GM12878 (cell line): ENCODE measurements at regions not wholly inside any gene's neighbourhood (a gene's known extent, or its start where the extent isn't known, plus 50 kb on each side); places are given as distances from the start of the nearest gene placed in this dataset.

Experiments used
- ATF3 ChIP-seq: IDR thresholded peaks from 2 replicates; pipeline ENCODE4 v1.6.1; 2011; ENCODE audit warnings: low read depth, mild to moderate bottlenecking, low read length, moderate library complexity, borderline replicate concordance; ENCODE audit errors: extremely low read depth
- CTCF ChIP-seq, 3 experiments: IDR thresholded peaks in 2 of 3; conservative IDR thresholded peaks in 1 of 3; 2 replicates each; pipeline ENCODE4 v1.5.1; 2011; ENCODE audit warnings: low read depth in 3 of 3, low read length in 3 of 3, mild to moderate bottlenecking in 3 of 3, control low read depth in 2 of 3, moderate library complexity in 2 of 3, inconsistent platforms in 1 of 3, mixed read lengths in 1 of 3; ENCODE audit not compliant: control insufficient read depth in 2 of 3, insufficient read depth in 1 of 3; ENCODE audit errors: extremely low read depth in 1 of 3
- FOXM1 ChIP-seq: IDR thresholded peaks from 2 replicates; pipeline ENCODE4 v1.6.1; 2012; ENCODE audit warnings: low read depth, mild to moderate bottlenecking, inconsistent platforms, low read length, moderate library complexity
- GATAD2B ChIP-seq: fragments of 450-650 bp; conservative IDR thresholded peaks from 2 replicates; pipeline ENCODE4 v1.6.1; 2017; ENCODE audit warnings: low read depth, mild to moderate bottlenecking, moderate library complexity
- HDGF ChIP-seq: fragments of 450-650 bp; IDR thresholded peaks from 2 replicates; pipeline ENCODE4 v1.6.1; 2016; ENCODE audit warnings: antibody characterized with exemption
- IRF5 ChIP-seq: fragments of 450-650 bp; IDR thresholded peaks from 2 replicates; pipeline ENCODE4 v1.6.1; 2017; ENCODE audit warnings: borderline replicate concordance
- MEF2B ChIP-seq: fragments of 450-650 bp; IDR thresholded peaks from 2 replicates; pipeline ENCODE4 v1.6.1; 2018; ENCODE audit warnings: mild to moderate bottlenecking, moderate library complexity; ENCODE audit not compliant: partially characterized antibody, poor library complexity, severe bottlenecking
- MTA2 ChIP-seq: fragments of 450-650 bp; IDR thresholded peaks from 2 replicates; pipeline ENCODE4 v1.6.1; 2016; ENCODE audit warnings: low read depth, mild to moderate bottlenecking, moderate library complexity
- MXI1 ChIP-seq: fragments of 150-350 bp; IDR thresholded peaks from 2 replicates; pipeline ENCODE4 v1.6.1; 2011; ENCODE audit warnings: low read depth, mild to moderate bottlenecking, inconsistent platforms, low read length, improper control_type of control experiment
- RB1 ChIP-seq: fragments of 450-650 bp; formaldehyde crosslinking; IDR thresholded peaks from 2 replicates; pipeline ENCODE4 v1.6.1; 2017; ENCODE audit warnings: mild to moderate bottlenecking, borderline replicate concordance
- RBBP5 ChIP-seq: fragments of 200-600 bp; sonication (generic); conservative IDR thresholded peaks from 2 replicates; pipeline ENCODE4 v1.6.1; 2016
- RELA ChIP-seq: fragments of 450-650 bp; IDR thresholded peaks from 2 replicates; pipeline ENCODE4 v1.8.0; 2014; ENCODE audit warnings: borderline replicate concordance; ENCODE audit not compliant: partially characterized antibody
- RUNX3 ChIP-seq: IDR thresholded peaks from 2 replicates; pipeline ENCODE4 v1.6.1; 2012; ENCODE audit warnings: low read length, inconsistent platforms
- SREBF1 ChIP-seq: IDR thresholded peaks from 2 replicates; pipeline ENCODE4 v1.6.1; 2012; ENCODE audit warnings: mild to moderate bottlenecking, low read length
- TAF1 ChIP-seq: IDR thresholded peaks from 2 replicates; pipeline ENCODE4 v1.6.1; 2011; ENCODE audit warnings: mild to moderate bottlenecking, low read depth, low read length, borderline replicate concordance
- TBL1XR1 ChIP-seq: IDR thresholded peaks from 2 replicates; pipeline ENCODE4 v1.6.1; 2012; ENCODE audit warnings: low read depth, low read length, improper control_type of control experiment
- USF2 ChIP-seq: IDR thresholded peaks from 2 replicates; pipeline ENCODE4 v1.6.1; 2011; ENCODE audit warnings: low read depth, low read length, improper control_type of control experiment, borderline replicate concordance
- YBX1 ChIP-seq: fragments of 450-650 bp; IDR thresholded peaks from 2 replicates; pipeline ENCODE4 v1.6.1; 2016; ENCODE audit warnings: antibody characterized with exemption
- ZBTB11 ChIP-seq: fragments of 450-650 bp; formaldehyde crosslinking; IDR thresholded peaks from 2 replicates; pipeline ENCODE4 v1.5.0; 2022; ENCODE audit warnings: mild to moderate bottlenecking, missing genetic modification characterization
- ZBTB33 ChIP-seq: fragments of 450-650 bp; IDR thresholded peaks from 2 replicates; pipeline ENCODE4 v1.6.1; 2017; ENCODE audit warnings: mild to moderate bottlenecking

GRCh38 chr13:50125554-50126262 lies 110.5 kb downstream of the KCNRG start (continued):
- TF ChIP-seq IRF5 (no peak), RBBP5 (no peak), SREBF1 (no peak), TBL1XR1 (no peak), MEF2B (no peak), ZBTB33 (no peak), YBX1 (no peak), RELA (no peak), ZBTB11 (CRISPR knock-in tag) (no peak), USF2 (no peak), RB1 (0 out of 2 replicates have a peak, but pooled peaks have one; percentile 38), MXI1 (no peak), CTCF (IDR thresholded peaks at IDR 0.05 in 2 of 3, conservative IDR thresholded peaks at IDR 0.05 in 1 of 3; ENCODE audit: control insufficient read depth in 2 of 3, extremely low read depth in 1 of 3, insufficient read depth in 1 of 3, low read depth in 3 of 3, low read length in 3 of 3) (no peak), GATAD2B (peak; percentile 79), MTA2 (no peak), HDGF (no peak), FOXM1 (no peak), ATF3 (no peak; the same call in 1 of the 2 replicates), TAF1 (no peak), RUNX3 (no peak)
